ENCODE measurements at regions not wholly inside any gene's neighbourhood (a gene's known extent, or its start where the extent isn't known, plus 50 kb on each side); places are given as distances from the start of the nearest gene placed in this dataset.

GRCh38 chr19:23597661-23598060 lies 89.4 kb downstream of the ZNF675 start:
- TF ChIP-seq CTCF (optimal IDR thresholded peaks at IDR 0.05 in 1 of 3, IDR thresholded peaks at IDR 0.05 in 1 of 3, conservative IDR thresholded peaks at IDR 0.05 in 1 of 3; ENCODE audit: extremely low read depth in 1 of 3, insufficient read depth in 2 of 3, low read length in 3 of 3): no peak
- TF ChIP-seq EZH2 (IDR thresholded peaks at IDR 0.05; ENCODE audit: low read length): no peak

Data from keratinocyte (primary cell).